GM12865 (cell line): ENCODE measurements at regions not wholly inside any gene's neighbourhood (a gene's known extent, or its start where the extent isn't known, plus 50 kb on each side); places are given as distances from the start of the nearest gene placed in this dataset.

ENCODE experiments used
- DNase-seq: peaks from one replicate; pipeline ENCODE4 v3.0.0; 2010; ENCODE audit warnings: low read depth
- H3K4me3 ChIP-seq: 2 replicates; pipeline ENCODE4 v1.5.1; 2011; ENCODE audit warnings: mild to moderate bottlenecking, low read depth, low read length, control low read depth
- TF ChIP-seq, protein P1 (sequence below): IDR thresholded peaks from 2 replicates; pipeline ENCODE4 v1.5.1; 2011; ENCODE audit warnings: low read length, control low read depth, low read depth, inconsistent platforms; ENCODE audit not compliant: insufficient read depth; ENCODE audit errors: missing control alignments

DNA sequence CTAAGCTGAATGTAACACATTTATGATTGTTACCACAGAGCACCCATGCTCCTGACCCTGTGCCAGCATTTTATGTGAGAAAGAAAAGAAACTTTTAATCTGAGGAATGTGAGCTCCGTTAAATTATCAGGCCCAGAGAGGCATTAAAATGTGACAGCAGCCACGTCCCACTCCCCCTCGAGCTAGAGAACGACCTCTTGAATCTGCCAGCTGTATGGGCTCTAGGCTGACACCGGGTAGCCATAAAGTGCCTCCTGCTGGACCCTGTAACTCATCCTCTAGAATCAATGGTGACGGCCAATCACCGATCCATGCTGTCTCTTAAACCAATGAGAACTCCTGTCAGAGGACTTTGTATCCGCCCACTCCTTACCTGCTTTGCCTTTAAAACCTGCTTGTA, 110.2 kb upstream of the ADRA2C start:
- TF ChIP-seq, protein P1, sequence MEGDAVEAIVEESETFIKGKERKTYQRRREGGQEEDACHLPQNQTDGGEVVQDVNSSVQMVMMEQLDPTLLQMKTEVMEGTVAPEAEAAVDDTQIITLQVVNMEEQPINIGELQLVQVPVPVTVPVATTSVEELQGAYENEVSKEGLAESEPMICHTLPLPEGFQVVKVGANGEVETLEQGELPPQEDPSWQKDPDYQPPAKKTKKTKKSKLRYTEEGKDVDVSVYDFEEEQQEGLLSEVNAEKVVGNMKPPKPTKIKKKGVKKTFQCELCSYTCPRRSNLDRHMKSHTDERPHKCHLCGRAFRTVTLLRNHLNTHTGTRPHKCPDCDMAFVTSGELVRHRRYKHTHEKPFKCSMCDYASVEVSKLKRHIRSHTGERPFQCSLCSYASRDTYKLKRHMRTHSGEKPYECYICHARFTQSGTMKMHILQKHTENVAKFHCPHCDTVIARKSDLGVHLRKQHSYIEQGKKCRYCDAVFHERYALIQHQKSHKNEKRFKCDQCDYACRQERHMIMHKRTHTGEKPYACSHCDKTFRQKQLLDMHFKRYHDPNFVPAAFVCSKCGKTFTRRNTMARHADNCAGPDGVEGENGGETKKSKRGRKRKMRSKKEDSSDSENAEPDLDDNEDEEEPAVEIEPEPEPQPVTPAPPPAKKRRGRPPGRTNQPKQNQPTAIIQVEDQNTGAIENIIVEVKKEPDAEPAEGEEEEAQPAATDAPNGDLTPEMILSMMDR: no peak
- H3K4me3 ChIP-seq: no peak overlapping the region
- no peak for DNase-seq

DNA sequence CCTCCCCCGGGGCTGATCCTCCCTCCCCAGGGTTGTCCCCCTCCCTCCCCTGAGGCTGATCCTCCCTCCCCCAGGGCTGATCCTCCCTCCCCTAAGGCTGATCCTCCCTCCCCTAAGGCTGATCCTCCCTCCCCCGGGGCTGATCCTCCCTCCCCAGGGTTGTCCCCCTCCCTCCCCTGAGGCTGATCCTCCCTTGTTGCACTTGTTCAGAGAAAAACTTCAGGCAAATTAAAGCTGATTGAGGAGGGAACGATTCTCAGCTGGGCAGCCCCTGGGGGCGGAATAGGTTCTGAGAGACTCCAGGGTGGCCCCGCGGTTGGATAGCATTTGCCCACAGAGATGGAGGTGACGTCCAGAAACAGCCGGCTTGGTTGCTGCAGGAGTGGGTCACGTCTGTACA, 110.7 kb upstream of the ADRA2C start:
- H3K4me3 ChIP-seq: no peak overlapping the region
- DNase-seq: no peak
- TF ChIP-seq, protein P1: no peak

DNA sequence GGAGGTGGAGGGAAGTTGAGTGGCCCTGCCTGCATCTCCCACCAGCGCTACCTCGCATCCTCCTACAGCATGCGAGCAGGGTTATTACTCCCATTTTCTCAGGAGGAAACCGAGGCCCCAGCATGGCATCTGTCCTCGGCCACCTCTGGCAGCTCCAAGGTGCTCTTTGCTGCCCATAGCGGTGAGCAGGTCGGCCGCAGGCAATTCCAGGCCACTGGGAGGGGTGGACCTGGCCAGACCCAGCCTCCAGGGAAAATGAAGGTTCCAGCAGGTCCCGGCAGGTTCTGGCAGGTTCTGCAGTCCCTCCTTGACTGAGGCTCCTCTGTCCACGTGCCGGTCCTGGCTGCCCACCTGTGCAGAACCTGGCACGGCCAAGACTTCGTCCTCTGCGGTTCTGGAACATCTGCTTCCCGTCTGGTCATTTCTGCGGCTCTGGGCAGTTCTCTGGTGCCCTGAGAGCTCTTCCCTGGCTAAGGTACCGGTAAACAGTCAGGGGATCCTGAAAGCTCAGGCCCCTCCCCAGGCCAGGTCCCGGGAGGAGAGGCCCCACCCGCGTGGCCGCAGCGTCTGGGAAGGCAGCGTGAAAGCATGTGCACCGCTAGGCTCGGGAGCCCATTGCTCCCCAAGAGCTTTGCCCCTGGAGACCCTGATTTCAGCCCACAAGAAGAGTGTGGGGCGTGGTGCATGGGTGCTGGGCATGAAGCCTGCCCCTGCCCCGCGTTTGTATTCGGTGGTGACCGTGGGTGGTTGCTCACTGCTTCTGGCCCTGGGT, 112.0 kb upstream of the ADRA2C start:
- no peak overlapping the region for H3K4me3 ChIP-seq
- DNase-seq: no peak
- TF ChIP-seq, protein P1: no peak

DNA sequence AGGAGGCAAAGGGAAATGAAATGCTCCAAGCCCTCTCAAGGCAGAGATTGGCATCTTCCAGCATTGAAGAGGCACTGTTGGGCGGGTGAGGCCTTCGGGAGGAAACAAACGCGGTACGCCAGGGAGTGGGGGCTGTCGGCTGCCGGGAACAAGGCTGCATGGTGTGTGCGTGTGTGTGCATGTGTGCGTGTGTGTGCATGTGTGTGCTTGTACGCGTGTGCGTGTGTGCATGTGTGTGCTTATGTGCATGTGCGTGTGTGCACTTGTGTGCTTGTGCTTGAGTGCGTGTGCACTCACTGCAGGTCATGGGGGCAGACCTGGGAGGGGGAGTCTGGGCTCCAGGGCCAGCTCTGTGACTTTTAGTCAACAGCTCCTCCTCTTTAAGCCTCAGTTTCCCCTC, 113.6 kb upstream of the ADRA2C start:
- no peak for DNase-seq
- TF ChIP-seq, protein P1: no peak
- no peak overlapping the region for H3K4me3 ChIP-seq

DNA sequence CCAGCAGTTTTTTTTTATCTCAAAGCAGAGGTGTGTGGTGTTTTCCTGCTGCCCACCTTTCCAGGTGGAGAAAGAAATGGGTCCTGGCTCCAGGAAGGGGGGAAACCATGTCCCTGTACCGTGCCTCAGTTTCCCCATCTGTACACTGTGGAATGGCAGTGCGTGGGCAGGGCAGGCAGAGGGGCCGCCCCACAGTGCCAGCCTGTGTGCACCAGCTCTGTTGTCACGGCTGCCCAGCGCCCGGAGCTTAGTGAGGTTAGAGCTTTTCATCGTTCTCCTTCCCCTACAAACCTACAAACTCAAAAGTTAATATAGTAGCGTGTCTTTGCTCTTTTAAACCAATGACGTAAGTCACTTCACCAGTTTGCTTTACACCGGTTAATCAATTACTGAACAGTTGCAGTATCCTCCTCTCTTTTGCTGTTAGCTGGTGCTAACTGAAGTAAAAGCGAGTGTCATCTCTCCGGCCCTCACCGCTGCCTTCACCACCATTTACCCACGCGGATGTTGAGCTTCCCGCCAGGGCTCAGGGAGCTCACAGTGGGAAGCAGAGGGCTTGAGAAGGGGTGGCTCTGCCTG, 114.8 kb upstream of the ADRA2C start:
- DNase-seq: no peak
- TF ChIP-seq, protein P1: no peak
- no peak overlapping the region for H3K4me3 ChIP-seq

DNA sequence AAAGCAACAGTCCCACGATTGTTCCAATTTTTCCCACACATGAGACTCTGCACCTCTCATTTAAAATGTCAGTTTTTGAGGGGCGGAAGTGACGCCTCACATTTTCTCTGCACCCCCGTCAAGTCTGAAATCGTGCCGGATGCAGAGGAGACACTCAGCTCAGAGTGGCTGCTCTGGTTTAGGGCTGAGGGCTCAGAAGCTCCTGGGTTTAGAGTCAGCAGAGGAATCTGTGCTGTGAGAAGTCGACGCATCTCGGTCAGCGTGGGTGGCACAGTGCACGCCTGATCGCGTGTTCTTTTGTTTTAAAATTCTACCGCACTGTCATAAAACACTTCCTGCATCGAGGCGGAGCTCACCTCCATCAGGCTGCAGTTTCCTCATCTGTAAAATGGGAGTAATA, 116.7 kb upstream of the ADRA2C start:
- no peak for DNase-seq
- H3K4me3 ChIP-seq: no peak overlapping the region
- TF ChIP-seq, protein P1: no peak

DNA sequence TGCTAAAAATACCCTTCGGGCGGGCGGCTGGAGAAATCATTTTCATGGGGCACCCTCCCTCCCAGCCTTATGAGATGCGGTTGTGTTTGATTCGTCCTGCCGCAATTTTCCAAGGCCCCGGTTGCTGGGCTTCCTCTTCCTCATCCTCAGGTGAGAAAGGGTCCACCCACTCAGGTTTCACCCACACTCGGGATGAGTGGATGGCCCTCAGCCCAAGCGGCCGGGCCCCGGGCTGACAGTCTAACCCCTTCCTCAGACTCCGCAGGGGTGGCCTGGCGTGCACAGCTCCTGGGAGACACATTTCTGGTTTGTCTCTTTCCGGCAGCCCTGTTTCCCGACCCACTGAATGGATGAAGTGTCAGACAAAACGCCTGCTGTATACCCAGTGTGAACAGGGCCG, 116.5 kb upstream of the LRPAP1 start:
- TF ChIP-seq, protein P1: no peak
- H3K4me3 ChIP-seq: no peak overlapping the region
- no peak for DNase-seq
